ENCODE measurements at regions not wholly inside any gene's neighbourhood (a gene's known extent, or its start where the extent isn't known, plus 50 kb on each side); places are given as distances from the start of the nearest gene placed in this dataset.

- DNase-seq, result no peak
Observed at GRCh38 chr1:184141361-184141880, 89.9 kb downstream of the TSEN15 start.

GRCh38 chr1:184143449-184143848 lies 91.9 kb downstream of the TSEN15 start:
- no peak for DNase-seq

- no peak for DNase-seq
Observed at GRCh38 chr1:184145083-184145482, 93.6 kb downstream of the TSEN15 start.

GRCh38 chr1:184146202-184146601 lies 94.7 kb downstream of the TSEN15 start:
- no peak for DNase-seq

GRCh38 chr1:184150776-184151531 lies 99.4 kb downstream of the TSEN15 start:
- DNase-seq, result no peak

GRCh38 chr1:184152434-184152898 lies 100.9 kb downstream of the TSEN15 start:
- no peak for DNase-seq

- no peak for DNase-seq
Observed at GRCh38 chr1:184152974-184153373, 101.4 kb downstream of the TSEN15 start.

GRCh38 chr1:184153731-184154130 lies 102.2 kb downstream of the TSEN15 start:
- no peak for DNase-seq

GRCh38 chr1:184156521-184157393 lies 105.2 kb downstream of the TSEN15 start:
- DNase-seq, result no peak

GRCh38 chr1:184157394-184157742 lies 105.8 kb downstream of the TSEN15 start:
- no peak for DNase-seq

GRCh38 chr1:184158896-184159681 lies 107.6 kb downstream of the TSEN15 start:
- no peak for DNase-seq

- DNase-seq, result no peak
Observed at GRCh38 chr1:184160236-184160635, 108.7 kb downstream of the TSEN15 start.

GRCh38 chr1:184161071-184161698 lies 109.7 kb downstream of the TSEN15 start:
- no peak for DNase-seq

GRCh38 chr1:184162281-184162680 lies 110.8 kb downstream of the TSEN15 start:
- no peak for DNase-seq

GRCh38 chr1:184163674-184164465 lies 112.3 kb downstream of the TSEN15 start:
- no peak for DNase-seq

- no peak for DNase-seq
Observed at GRCh38 chr1:184164536-184164935, 113.0 kb downstream of the TSEN15 start.

- DNase-seq, result no peak
Observed at GRCh38 chr1:184166485-184166884, 115.0 kb downstream of the TSEN15 start.

GRCh38 chr1:184167352-184167751 lies 115.8 kb downstream of the TSEN15 start:
- no peak for DNase-seq

GRCh38 chr1:184170719-184171118 lies 119.2 kb downstream of the TSEN15 start:
- DNase-seq, result no peak

GRCh38 chr1:184176058-184176457 lies 124.5 kb downstream of the TSEN15 start:
- DNase-seq, result no peak

- DNase-seq, result no peak
Observed at GRCh38 chr1:184181044-184181443, 129.5 kb downstream of the TSEN15 start.

GRCh38 chr1:184183919-184184318 lies 132.4 kb downstream of the TSEN15 start:
- no peak for DNase-seq

Data from NCI-H1930 (cell line).